A172 (cell line): ENCODE measurements at regions not wholly inside any gene's neighbourhood (a gene's known extent, or its start where the extent isn't known, plus 50 kb on each side); places are given as distances from the start of the nearest gene placed in this dataset.
"Not testable (repeated sequence)": the region's sequence is repeated elsewhere in the genome, so short reads cannot be mapped to it uniquely, and the experiment has no call there.

Source experiments
- DNase-seq: peaks from one replicate; pipeline ENCODE4 v3.0.0-alpha.2; 2015; ENCODE audit warnings: low spot score

GRCh38 chr1:161454865-161455707 lies 50.2 kb upstream of the FCGR2A start:
- not testable (repeated sequence) for DNase-seq

GRCh38 chr1:161453950-161454864 lies 51.0 kb upstream of the FCGR2A start:
- not testable (repeated sequence) for DNase-seq

- not testable (repeated sequence) for DNase-seq
Measured at GRCh38 chr1:161451698-161452348, 53.4 kb upstream of the FCGR2A start.

- not testable (repeated sequence) for DNase-seq
Measured at GRCh38 chr1:161447760-161448332, 57.4 kb upstream of the FCGR2A start.

- not testable (repeated sequence) for DNase-seq
Measured at GRCh38 chr1:161447040-161447759, 58.1 kb upstream of the FCGR2A start.

GRCh38 chr1:161444725-161445124 lies 60.5 kb upstream of the FCGR2A start:
- DNase-seq, result not testable (repeated sequence)

- DNase-seq, result not testable (repeated sequence)
Measured at GRCh38 chr1:161444255-161444654, 61.0 kb upstream of the FCGR2A start.

- DNase-seq, result peak; percentile 83
Measured at GRCh38 chr1:161440312-161440894, 64.9 kb upstream of the FCGR2A start.

- DNase-seq, result peak; percentile 46
Measured at GRCh38 chr1:161439280-161440232, 65.7 kb upstream of the FCGR2A start.

- DNase-seq, result not testable (repeated sequence)
Measured at GRCh38 chr1:161433191-161433590, 65.5 kb upstream of the CFAP126 start.

- DNase-seq, result no peak
Measured at GRCh38 chr1:161432091-161432490, 64.4 kb upstream of the CFAP126 start.

GRCh38 chr1:161427733-161428516 lies 60.2 kb upstream of the CFAP126 start:
- DNase-seq, result peak; percentile 59

GRCh38 chr1:161422914-161423313 lies 55.2 kb upstream of the CFAP126 start:
- not testable (repeated sequence) for DNase-seq

GRCh38 chr1:161421456-161421855 lies 53.8 kb upstream of the CFAP126 start:
- no peak for DNase-seq

GRCh38 chr1:161420763-161421455 lies 53.2 kb upstream of the CFAP126 start:
- DNase-seq, result peak; percentile 41

- not testable (repeated sequence) for DNase-seq
Measured at GRCh38 chr1:161417536-161417935, 49.9 kb upstream of the CFAP126 start.
